Body of pancreas (tissue), 4 donors: ENCODE measurements at regions not wholly inside any gene's neighbourhood (a gene's known extent, or its start where the extent isn't known, plus 50 kb on each side); places are given as distances from the start of the nearest gene placed in this dataset.
"Not testable (repeated sequence)": the region's sequence is repeated elsewhere in the genome, so short reads cannot be mapped to it uniquely, and the experiment has no call there.

Source experiments
- CTCF ChIP-seq, 7 experiments: fragments of 450-650 bp in 4 of 7; fragments of 200-600 bp in 3 of 7; sonication (generic) in 3 of 7; IDR thresholded peaks; one replicate each; pipeline ENCODE4 v1.5.1; 2016 to 2019; ENCODE audit warnings: antibody characterized with exemption in 7 of 7
- POLR2A ChIP-seq, 3 donors: fragments of 450-650 bp; IDR thresholded peaks; one replicate each; pipeline ENCODE4 v1.6.1; 2016; ENCODE audit warnings: antibody characterized with exemption in 3 of 3, mild to moderate bottlenecking in 2 of 3

- TF ChIP-seq CTCF, POLR2A (IDR thresholded peaks at IDR 0.05): not testable (repeated sequence)
Observed at GRCh38 chr16:21396545-21396944, 118.5 kb upstream of the CRYM start.
